SW 1271 (cell line): ENCODE measurements at regions not wholly inside any gene's neighbourhood (a gene's known extent, or its start where the extent isn't known, plus 50 kb on each side); places are given as distances from the start of the nearest gene placed in this dataset.
"Not testable (repeated sequence)": the region's sequence is repeated elsewhere in the genome, so short reads cannot be mapped to it uniquely, and the experiment has no call there.

Experiments
- DNase-seq, 2 experiments: peaks; one replicate each; lab custom pipeline; 2025; lab: John Stamatoyannopoulos, UW

DNA sequence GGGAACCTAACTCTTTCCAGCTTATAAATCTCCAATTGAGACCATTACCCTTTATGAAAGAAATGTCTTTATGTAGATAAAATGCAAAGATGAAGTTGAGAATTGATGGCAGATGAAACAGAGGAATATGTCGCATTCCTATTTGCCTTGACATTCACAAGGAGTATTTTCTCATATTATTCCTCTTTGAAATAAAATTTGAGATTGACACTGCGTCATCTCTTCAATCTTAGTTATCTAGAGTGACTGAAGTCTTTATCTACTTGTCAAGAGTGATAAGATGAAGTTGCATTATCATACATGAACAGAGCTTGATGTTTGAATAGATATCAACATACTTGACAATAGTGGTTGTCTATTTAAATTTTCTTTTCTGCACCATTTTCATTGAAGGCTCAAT is 574.4 kb upstream of the SOX9 start:
- DNase-seq, result no peak

GRCh38 chr17:71547904-71548303 is 572.9 kb upstream of the SOX9 start:
- no peak for DNase-seq

DNA sequence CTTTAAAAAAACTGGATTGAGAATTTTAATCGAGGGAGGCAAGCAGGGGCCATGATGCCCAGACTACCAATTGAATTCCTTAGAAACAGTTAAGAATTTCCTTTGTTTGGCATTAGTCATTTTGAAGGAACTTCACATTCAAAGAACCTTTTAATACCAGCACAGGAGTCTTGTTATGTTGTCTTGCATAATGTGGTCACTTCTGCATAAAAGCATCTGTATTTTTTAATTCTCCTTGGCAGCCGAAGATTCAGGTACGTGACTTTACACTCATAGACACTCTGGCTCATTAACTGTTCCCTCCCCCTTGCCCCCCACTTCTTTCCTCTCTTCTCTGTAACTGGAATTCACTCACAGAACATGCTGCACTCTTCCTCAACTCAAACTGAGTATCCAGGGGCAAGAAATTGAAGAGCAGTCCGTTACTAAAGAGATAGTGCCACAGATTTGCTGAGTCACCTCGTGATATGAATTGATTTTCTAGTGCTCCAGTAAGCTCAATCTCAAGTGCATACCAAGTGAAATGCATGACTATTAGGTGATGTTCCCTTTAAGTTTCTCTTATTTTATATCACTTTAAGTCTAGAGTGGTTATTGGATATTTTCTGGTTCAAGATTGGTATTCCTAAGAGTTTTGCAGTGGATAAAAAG is 572.2 kb upstream of the SOX9 start:
- DNase-seq, result peak in 1 of 2 experiments; percentile 11

DNA sequence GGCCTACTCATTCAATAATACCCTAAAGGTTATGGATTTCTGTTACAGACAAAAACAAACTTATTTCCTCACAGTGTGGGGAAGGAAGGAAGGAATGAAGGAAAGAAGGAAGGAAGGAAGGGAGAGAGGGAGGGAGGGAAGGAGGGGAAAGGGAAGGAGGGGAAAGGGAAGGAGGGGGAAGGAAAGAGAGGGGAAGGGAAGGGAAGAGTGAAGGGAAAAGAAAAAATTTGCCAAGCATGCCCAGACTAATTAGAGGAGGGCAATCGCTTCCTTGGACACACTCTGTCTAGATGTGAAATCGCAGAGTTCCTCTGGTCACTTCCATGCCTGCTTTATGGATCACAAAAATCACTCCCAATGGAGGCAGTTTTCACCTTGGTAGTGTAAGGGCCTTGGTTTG is 570.1 kb upstream of the SOX9 start:
- no peak for DNase-seq

DNA sequence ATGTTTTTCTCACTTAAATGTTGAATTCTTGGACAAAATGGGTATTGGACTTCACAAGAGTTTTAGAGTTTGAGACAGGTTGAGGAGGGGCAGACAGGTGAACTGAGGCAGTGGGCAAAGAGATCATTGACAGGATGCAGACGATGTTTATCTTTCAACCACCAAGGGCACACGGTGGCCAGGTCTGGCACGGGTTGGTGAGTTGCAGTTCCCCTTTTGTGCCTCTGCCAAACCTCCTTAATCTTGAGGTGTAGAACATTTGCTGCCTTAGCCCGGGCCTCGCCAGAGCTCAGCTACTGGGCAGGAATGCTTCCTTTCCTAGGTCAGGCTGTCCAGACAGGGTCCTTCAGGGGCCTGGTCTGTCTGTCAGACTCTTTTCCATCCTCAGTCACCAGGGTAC is 567.4 kb upstream of the SOX9 start:
- DNase-seq, result no peak

DNA sequence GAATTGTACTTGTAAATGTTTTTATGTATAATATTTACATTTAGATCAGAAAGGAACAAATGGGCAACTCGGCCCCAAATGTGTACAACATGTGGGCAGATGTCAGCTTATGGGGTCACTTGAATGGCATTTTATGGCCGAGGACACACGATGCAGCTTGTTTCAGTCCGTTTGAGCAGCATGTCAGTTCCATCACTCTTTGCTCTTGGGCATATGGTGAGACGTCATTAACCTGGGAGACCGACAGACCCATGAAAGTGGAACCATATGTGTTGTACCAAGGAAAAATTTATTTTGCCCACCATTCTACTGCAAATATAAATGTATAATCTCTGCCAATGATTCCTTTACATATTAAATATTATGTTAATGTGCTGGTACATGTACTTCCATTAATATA is 561.9 kb upstream of the SOX9 start:
- DNase-seq, result no peak

DNA sequence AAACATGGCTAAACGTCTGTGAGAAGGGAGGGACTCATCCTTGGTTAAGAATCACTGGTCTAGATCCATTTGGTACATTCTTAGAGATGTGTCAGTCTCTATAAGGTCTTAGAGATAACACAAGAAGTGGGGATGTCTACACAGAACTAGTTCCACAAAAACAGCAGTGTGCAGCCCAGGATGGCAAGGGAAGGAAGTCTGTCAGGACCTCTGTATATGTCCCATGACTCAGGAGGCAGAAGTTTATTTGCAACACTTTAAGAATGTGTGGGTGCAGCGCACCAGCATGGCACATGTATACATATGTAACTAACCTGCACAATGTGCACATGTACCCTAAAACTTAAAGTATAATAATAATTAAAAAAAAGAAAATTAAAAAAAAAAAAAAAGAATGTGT is 548.5 kb upstream of the SOX9 start:
- no peak for DNase-seq

GRCh38 chr17:71578446-71578845 is 542.4 kb upstream of the SOX9 start:
- DNase-seq, result no peak

- DNase-seq, result no peak
These were observed 540.6 kb upstream of the SOX9 start for GRCh38 chr17:71580220-71580619.

GRCh38 chr17:71585540-71585939 is 535.3 kb upstream of the SOX9 start:
- DNase-seq, result no peak

DNA sequence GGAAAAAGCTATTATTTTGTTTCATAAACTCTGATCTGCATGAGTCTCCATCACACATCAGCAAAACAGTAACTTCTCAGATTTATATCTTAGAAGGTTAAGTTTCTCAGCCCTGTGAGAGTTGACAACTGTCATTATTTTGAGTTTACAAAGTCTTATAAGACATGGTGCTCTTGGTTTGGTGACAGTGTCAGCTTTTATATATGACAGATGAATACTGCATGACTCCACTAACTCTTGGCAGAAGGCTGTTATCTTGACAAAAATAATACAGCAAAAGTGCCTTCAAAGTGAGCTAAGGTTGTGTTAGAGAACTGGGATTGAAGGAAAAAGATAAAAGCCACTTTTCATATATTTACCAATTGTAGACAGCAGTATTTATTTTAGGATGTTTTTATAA is 528.4 kb upstream of the SOX9 start:
- DNase-seq, result no peak

GRCh38 chr17:71593078-71593477 is 527.7 kb upstream of the SOX9 start:
- no peak for DNase-seq

DNA sequence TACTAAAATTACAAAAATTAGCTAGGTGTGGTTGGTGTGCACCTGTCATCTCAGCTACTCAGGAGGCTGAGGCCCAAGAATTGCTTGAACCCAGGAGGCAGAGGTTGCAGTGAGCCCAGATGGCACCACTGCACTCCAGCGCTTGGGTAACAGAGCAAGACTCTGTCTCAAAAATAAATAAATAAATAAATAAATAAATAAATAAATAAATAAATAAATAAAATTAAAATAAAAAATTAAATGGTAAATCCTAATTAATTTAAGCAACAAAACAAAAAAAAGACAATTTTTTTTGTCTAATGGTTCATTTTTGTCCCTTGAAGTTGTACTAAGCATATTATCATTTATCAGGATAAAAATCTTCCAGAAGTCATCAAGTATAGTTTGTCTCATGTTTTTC is 521.2 kb upstream of the SOX9 start:
- DNase-seq, result not testable (repeated sequence)

- no peak for DNase-seq
These were observed 520.6 kb upstream of the SOX9 start for GRCh38 chr17:71600137-71600789.

- DNase-seq, result no peak
These were observed 518.8 kb upstream of the SOX9 start for GRCh38 chr17:71601894-71602504.

DNA sequence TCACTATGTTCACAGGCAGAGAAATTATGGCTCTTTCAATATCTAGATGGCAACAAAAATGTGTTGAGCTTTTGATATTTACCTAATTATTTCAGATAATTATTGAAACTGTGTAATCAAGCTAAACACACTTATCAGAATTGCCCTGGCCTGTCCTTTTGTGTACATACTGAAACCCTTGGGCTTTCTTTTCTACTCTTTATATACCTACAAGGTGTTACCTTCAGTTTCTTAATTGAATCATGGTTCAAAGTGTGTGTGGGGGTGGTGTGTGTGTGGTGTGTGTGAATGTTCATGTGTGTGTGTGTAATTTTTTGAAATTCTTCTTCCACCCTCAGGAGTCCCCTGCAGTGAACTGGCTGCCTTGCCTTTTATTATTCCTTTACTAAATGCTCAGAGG is 506.8 kb upstream of the SOX9 start:
- no peak for DNase-seq

DNA sequence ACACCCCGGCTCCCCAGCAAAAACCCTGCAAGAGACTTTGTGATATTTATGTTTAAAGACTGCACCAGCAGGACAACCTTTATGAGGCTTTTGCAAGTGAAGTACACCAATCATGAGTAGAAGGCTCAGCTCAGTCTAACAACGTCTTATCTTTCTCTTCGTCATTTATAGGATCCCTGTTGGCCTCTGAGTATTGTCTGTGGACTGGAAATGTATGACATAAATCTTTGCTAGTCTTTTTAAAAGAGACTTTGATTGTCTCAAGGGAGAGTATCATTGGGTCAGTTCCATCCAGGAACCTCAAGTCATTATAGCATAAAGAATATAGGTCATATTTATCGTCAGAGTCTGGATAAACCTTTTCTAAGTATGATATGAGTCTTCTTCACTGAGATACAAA is 505.0 kb upstream of the SOX9 start:
- DNase-seq, result no peak

- DNase-seq, result not testable (repeated sequence)
These were observed 503.1 kb upstream of the SOX9 start for GRCh38 chr17:71617767-71618166.

DNA sequence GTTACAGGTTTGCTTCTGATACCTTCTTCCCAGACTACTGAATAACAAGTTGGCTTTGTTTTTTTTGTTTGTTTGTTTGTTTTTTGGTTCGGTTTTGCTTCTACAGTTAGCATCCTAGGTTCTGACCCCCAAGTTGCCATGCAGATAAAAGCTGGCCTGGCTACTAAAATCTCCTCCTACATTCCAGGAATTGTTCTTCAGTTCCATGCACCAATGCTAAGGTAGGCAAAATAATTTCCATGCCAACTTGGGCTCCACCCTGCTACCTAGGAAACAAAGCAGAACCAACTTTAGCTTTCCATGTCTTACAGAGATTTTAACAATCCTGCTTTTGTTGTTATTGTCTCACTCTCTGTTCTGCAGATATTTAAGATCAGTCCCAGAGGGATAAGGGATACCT is 495.5 kb upstream of the SOX9 start:
- peak in 1 of 2 experiments; percentile 15 for DNase-seq

GRCh38 chr17:71628306-71628705 is 492.5 kb upstream of the SOX9 start:
- DNase-seq, result no peak

DNA sequence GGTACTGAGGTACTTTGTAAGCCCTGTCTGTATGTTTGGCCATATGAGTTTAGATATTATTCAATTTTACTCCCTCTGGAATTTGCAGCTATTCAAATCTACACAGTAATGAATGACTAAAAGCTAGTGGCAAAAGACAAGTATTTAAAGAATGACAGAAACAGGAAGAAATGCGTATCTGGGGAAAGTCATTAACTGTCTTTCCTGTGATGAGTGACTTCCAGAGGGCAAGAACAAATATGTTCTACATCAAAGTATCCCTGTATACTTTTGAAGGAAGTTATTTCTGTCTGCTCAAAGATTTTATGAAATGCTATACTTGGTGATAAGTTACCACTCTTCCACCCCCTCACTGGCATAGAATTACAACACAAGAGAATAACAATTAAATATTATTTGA is 489.3 kb upstream of the SOX9 start:
- peak; percentile 57 to 89 for DNase-seq

- DNase-seq, result peak; percentile 40 to 84
These were observed 488.5 kb upstream of the SOX9 start for GRCh38 chr17:71632328-71632727.

GRCh38 chr17:71633391-71633849 is 487.4 kb upstream of the SOX9 start:
- DNase-seq, result peak; percentile 89 to 97
